ENCODE measurements at regions not wholly inside any gene's neighbourhood (a gene's known extent, or its start where the extent isn't known, plus 50 kb on each side); places are given as distances from the start of the nearest gene placed in this dataset.

GRCh38 chr7:82494420-82494819 is 50.8 kb upstream of the CACNA2D1 start:
- Histone ChIP-seq H3K27me3 (replicated peaks; ENCODE audit: control insufficient read depth, insufficient read depth, low read length) (no peaks in the 10 kb centered on the region), H3K9me3 (no peaks in the 10 kb centered on the region), H3K4me1 (no peaks in the 10 kb centered on the region), H3K4me3 (ENCODE audit: low read depth, low read length) (no peak overlapping the region), H3K36me3 (ENCODE audit: control insufficient read depth, insufficient read depth, low read length) (no peaks in the 10 kb centered on the region)
- CTCF ChIA-PET, result no interaction called here
- Mint-ChIP-seq H3K27me3 (ENCODE audit: insufficient read depth, unreplicated experiment) (peaks cover 5% of the 10 kb centered on the region), H3K27ac (ENCODE audit: unreplicated experiment) (no peak overlapping the region), H3K9me3 (ENCODE audit: unreplicated experiment) (no peaks in the 10 kb centered on the region), H3K4me1 (ENCODE audit: low read depth, unreplicated experiment) (no peaks in the 10 kb centered on the region), H3K36me3 (ENCODE audit: insufficient read depth, unreplicated experiment) (no peaks in the 10 kb centered on the region), H3K4me3 (ENCODE audit: unreplicated experiment) (no peak overlapping the region)
- DNase-seq, result no peak
- POLR2A ChIA-PET, result no interaction called here
- BruUV-seq (replicated peaks), result no TSS peak
- intact Hi-C loops (cut with micrococcal nuclease; ENCODE audit: unreplicated experiment), result no loop called here
- no peak for TF ChIP-seq CTCF (IDR thresholded peaks at IDR 0.05; ENCODE audit: insufficient read depth in 1 of 2, low read depth in 1 of 2, low read length in 1 of 2, severe bottlenecking in 1 of 2, unreplicated experiment in 1 of 2)

Data from Caco-2 (cell line).